NCI-H1694 (cell line): ENCODE measurements at regions not wholly inside any gene's neighbourhood (a gene's known extent, or its start where the extent isn't known, plus 50 kb on each side); places are given as distances from the start of the nearest gene placed in this dataset.
"Not testable (repeated sequence)": the region's sequence is repeated elsewhere in the genome, so short reads cannot be mapped to it uniquely, and the experiment has no call there.

Experiments
- DNase-seq: peaks from one replicate; lab custom pipeline; 2025; lab: John Stamatoyannopoulos, UW

DNA sequence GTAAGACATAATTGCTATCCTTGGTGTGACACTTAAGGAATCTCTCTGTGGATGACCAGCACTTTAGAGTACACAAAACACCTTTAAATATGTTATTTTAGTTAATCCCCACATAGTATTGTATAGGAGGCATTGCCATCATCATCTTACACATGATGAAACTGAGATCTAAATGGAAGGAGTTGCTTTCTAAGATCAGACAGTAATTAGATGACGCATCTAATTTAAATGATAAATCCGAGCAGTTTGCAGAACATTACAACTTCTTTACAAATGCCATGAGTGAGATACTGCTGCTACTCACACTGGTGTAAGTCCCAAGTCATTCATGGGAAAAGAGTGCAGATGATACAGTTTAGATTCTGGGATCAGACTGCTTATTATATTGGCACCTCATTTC is 431.9 kb downstream of the MFSD1 start:
- DNase-seq = no peak

DNA sequence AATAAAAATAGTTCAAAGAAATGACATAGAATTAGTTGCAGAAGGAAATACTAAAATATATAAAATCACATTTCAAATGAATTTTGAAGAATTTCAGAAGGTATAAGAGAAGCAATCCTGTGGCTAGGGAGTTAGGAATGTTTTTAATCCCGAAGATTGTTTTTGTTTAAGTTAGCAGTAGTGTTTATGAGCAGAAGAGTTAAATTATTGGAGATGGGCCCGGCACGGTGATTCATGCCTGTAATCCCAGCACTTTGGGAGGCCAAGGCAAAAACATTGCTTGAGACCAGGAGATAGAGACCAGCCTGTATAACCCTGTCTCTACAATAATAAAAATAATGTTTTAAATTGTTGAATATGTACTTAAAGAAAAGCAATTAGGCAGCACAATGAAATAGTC is 432.5 kb downstream of the MFSD1 start:
- DNase-seq = no peak

DNA sequence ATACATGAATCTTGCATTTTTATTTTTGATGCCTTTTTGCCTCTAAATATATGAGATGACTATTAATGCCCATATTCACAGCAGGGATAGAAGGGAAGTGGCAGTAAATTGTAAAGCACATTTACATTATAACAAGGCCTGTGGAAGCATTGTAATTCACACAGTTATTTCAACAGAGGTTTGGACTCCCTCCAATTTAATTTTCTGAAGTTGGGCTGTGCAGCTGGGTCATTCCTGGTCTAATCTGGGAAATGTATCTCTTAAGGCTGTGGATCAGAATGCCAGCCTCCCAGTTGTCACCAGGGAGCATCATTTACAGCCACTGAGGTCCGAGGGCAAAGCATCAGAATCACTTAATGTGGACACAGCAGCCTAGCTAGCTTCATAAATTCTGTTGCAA is 434.5 kb downstream of the MFSD1 start:
- DNase-seq = no peak

DNA sequence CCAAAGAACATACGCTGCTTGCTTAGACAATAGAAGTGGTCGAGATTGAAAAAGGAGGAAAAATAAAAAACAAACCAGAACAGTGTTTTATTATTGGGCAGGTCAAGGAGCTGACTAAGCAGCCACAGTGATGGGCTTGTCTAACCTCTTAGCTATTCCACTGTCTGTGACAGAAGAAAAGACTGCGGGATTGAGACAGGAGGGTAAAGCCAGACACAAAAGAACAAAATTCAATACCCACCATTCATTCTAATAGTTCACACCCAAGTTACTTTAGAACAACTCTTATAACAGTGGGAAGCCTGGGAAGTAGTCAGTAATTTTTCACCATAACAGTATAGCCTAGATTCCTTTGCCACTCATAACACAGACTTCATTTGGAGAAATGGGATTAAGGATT is 435.4 kb downstream of the MFSD1 start:
- no peak for DNase-seq

DNA sequence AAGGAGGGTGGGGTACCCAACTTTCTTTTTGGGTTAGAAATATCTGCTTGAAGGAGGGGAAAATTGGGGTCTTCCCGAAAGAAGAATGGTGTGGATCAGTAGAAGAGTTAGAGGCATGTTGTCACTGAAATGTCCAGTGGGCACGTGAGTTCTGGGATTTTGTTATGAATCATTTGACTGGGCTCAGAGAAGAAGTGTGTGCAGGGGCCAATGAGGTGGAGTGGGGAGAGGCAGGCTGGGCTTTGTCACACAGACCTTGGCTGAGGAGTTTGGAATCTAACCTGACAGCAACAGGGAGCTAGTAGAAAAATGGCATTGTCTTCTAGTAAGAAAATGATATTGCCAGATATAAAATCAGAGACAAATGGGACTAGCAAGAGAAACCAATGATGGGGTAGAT is 436.8 kb downstream of the MFSD1 start:
- DNase-seq = no peak

DNA sequence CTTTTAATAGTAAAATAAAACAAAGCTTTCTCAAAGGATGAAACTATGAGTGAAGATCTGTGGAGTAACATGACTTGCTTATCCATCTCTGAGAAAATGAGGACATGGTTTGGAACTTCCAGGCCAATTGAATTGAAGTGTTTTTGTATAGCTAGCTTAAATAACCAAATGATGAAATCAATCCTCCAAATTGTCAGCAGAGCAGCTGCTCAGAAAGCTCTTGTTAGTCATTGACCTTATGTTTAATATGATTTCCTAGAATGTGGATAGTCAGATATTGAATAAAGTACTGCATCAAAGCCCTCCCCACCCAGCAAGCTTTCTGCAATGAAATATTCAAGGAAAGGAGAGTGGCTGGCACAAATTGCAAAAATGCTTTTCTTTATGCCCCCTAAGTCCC is 437.2 kb downstream of the MFSD1 start:
- DNase-seq = no peak

DNA sequence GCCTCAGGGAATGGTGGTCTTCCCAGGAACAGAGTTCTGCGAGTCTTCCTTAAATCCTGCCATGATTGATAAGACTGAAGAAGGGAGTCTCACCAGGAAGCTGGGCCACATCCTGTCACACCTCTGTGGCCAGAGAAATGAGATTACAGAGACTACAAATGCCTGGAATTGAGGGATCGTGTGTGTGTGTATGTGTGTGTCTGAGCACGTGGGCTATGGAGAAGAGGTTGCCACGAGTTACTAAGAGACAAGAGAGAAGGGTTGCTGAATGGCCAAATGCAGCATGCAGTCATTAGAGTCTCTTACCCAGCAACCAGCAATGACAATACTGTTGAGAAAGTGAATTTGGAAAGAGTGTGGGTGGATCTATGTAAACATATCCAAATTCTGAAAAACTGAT is 443.1 kb downstream of the MFSD1 start:
- DNase-seq = no peak

DNA sequence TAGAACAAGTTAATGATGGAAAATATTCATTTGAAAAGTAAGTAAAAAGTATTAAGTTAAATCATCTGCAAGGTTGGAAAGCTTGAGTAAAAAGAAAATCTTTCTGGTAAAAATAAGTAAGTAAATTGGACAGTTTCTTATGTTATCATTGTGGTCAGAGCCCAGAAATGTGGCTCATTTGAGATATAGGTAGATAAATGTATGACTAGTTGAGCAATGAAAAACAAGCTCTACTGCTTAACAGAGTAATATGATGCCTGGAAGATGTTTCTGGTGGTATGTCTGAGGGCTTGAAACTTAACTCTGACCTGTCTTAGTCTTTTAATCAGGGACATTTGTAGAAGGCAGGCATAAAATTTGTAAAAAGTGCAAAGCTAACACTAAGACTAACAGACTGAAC is 444.0 kb downstream of the MFSD1 start:
- DNase-seq = no peak

DNA sequence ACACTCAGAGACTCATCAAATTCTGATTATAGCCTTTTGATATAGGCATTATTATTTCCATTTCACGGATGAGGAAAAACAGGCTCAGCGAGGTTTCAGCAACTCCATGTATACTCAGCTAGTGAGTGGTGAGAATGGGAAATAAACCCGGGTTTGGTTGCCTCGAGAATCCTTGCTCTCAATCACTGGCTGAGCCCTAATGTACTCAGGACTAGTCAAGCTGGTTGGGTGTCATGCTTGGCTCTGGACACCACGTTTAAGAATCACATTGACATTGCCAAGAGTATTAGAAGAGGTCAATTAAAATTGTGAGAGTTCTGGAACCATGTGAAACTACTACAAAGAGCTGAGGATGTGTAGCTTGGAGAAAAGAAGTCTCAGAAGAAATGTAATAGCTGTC is 444.5 kb downstream of the MFSD1 start:
- no peak for DNase-seq

DNA sequence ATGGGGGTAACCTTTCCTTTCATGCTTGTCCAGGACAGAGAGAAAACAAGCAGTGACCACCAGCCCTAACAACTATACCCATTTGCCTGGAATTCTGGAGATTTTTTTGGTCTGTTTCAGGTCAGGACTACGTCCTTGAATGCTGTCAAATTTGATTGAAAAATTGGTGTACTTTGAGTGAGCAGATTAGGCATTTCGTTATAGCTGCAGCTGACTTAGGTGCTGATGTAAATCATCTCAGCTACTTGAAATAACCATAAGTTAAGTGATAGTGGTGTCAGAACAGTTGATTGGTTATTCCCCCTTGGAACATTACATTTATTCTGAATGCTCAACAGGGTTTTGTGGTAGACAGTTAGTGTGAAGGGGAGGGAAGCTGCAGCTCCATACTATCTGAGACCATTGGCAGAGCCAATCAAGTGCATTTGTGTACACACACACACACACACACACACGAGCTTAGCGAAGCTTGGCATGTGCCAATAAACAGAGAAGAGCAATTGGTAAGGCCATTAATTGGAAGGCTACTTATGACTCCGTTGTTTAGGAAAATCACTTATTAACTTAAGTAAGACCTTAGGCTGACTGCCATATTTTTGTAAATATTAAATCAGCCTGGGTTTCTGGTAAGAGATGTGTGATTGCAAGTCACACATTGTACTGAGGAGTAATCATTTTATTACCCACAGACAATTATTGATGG is 447.8 kb downstream of the MFSD1 start:
- DNase-seq = no peak

DNA sequence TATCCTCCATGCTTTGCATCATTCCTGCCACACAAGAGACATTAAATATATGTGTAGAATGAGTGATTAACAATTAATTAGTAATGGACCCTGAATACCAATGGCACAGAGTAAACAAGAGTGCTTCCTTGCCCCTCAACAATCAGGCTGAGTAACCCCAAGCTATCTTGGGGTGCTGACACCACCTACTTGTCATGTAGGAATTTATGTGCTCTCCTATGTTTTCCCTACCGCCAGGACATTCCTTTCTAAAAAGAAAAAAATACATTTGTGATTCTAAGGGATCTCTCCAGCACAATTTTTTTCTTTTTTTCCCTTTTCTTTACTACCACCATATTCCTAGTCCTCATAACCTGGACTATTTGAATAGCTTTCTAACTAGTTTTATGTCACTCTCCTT is 449.1 kb downstream of the MFSD1 start:
- no peak for DNase-seq

DNA sequence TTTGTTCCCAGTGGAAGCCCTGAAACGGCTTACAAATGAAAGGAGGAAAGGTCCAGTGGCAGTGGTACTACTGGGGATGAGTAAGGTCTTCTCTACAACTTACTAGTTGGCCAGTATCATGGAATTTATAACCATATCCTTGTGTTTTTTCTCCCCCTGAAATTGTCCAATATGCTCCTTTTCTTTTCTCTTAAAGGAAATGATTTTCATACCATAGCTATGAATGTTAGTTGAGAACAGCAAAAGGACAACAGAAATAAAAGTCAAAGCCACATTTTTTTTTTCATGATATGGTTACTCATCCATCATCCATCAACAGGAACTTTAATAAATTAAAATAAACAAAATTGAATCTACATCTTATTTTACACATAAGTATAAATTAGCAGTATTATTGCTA is 450.4 kb downstream of the MFSD1 start:
- DNase-seq = no peak

DNA sequence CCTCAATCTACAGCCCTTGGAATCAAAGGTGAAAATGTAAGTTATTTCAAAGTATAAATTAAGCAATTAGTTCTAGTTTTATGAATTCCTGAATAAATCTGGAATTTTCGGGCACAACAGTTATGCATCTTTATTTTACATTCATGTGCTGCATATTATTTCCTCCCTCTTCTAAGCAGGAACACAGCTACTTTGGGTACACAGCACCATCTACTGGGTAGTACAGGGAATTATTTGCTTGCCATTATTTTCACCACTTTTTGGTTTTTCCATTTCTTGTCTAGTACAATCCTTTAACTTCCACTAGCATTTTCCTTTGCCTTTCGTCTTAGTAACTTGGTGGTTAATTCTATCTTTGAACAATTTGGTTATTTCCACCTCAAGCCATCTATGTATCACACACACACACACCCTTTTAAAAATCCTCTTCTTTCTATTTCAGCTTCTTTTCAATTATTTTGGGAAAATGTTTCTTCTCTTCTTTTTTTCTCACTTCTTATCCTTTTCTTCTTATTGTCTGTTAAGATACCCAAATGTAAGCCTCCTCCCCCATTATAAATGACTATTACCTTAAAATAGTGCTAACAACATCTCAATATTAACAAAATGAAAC is 451.0 kb downstream of the MFSD1 start:
- DNase-seq = no peak

DNA sequence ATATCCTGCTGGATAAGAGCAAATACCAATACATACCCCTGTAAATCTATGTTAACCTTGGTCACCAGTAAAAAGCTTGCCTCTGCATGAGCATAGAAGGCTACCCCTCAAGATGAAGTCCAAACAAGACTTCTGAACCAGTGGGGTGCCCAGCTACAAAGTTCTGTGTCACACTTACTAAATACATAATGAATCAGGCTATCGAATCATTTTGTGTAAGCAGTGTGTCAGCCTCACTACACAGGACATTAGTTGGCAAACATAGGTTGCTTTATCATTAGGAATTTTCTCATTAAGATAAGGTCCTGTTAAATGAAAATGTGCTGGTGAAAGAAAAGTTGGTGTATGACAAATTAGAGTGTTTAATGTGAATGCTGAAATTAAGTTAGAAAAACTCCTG is 452.0 kb downstream of the MFSD1 start:
- DNase-seq = no peak

DNA sequence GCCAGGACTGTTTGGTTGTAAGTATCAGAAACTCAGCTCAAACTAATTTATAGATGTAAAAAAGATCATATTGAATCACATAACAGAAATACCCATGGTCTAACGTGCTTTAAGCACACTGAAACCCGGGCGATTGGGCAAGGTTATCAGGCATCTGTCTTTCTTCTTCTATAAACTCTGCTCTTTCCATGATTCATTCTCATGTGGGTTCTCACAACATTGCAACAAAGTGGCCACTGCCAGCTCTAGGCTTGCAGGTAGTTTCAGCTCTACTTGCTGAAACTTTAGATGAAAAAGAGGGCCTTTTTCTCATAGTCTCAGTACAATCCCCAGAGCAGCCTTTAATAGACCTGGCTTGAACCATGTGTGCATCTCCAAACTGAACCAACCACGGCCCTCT is 456.1 kb downstream of the MFSD1 start:
- DNase-seq = no peak

DNA sequence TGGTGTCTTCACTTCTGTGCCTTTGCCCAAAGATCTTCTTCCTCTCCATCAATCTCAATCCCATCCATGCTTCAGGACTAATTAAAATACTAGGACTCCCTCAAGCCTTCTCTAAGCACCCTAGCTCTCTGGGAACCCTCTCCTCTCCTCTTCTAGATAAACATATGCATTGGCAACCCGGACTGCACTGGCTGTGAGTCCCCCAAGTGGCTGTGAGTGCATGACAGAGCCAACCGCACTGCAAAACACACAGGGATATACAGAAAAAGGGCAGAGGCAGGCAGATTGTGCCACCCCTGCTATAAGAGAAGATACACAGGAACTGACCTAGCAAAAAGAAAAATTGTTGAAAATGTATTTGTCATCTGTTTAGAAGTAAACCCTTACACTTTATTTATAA is 457.1 kb downstream of the MFSD1 start:
- no peak for DNase-seq

DNA sequence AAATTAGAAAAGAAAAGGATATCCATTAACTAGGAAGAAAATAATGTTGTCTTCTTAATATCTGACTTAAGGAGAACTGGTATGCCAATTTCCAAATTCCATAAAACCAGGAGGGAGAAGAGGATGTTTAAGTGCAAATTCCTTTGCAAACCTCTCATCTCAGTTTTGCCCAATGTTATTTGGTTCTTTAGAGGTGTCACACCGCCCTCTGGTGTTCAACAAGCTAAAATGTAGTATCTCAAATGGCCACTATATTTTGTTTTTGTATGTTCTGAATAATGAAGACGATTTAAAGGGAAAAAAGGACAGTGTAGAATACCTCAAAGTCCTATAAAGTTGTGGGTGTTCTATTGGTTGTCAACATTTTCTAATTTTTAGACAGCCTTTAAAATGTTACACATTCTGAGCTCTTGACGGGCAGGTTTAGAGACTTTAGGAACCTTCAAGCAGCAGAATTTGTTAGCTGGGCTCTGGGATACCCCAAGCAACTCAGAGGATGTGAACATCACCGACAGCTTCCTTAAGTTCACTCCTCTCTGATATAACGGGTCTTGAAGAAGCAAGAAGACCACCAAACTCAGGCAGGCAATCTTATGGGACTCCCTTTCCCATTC is 458.3 kb downstream of the MFSD1 start:
- DNase-seq = peak; percentile 23

DNA sequence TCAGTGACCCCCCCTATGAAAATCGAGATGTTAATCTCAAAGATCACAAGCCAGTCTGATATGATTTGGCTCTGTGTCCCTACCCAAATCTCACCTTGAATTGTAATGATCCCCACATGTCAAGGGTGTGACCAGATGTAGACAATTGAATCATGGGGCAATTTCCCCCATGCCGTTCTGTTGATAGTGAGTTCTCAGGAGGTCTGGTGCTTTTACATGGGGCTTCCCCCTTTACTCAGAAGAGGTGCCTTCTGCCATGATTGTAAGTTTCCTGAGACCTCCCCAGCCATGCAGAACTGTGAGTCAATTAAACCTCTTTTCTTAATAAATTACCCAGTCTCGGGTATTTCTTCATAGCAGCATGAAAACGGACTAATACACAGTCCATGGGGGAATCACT is 459.5 kb downstream of the MFSD1 start:
- DNase-seq = not testable (repeated sequence)

DNA sequence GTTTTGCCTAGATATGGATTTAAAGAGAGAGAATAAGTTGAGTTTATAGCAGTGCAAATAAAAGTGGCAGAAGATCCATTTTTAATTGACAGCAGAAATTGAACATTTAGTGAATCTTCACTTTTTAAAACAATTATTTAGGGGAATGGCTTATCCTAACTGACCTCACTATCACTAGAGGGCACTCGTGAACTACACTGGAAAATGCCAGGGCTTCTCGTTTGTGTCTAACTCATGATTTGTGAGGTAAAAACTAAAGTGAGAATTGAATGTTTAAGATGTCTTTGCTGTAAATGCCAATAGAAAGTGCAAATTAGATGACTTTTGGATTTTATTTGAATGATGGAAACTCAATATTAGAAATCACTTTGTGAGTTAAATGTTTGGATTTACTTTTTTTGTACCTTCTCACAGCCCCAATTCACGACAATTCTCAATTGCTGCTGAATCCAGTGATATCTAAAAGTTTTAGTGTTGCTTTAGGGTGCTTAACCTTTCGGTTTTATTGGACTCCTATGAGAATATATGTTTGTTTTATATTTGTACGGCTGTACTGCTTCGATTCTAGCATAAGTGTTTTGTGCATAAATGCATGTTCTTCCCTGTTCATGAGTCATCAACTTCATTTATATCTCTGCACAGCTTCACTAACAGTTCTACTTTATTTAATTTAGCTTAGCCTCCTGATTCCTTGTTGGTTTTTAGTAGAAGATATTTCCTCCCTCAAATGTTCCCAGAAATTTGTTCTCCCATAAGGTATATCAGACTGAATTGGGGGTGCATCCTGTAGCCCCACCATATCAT is 462.1 kb downstream of the MFSD1 start:
- DNase-seq = peak; percentile 1

DNA sequence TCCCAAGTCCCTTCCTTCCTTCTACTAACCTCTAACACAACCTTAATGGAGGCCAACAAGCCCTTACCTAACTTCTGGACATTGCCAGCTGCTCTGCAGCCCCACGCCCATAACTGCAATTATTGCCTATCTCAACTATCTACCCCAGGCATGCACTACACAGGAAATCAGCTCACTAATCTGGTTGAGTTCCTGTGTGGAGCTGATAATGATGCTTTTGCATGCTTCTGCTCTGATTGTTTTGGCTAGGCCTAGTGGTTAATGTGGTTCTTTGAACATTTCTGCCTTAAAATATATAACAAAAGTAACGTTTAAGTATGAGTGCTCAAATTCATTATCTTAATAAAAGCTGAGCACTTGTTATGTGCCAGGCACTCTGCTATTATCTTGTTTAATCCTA is 463.9 kb downstream of the MFSD1 start:
- DNase-seq = no peak

DNA sequence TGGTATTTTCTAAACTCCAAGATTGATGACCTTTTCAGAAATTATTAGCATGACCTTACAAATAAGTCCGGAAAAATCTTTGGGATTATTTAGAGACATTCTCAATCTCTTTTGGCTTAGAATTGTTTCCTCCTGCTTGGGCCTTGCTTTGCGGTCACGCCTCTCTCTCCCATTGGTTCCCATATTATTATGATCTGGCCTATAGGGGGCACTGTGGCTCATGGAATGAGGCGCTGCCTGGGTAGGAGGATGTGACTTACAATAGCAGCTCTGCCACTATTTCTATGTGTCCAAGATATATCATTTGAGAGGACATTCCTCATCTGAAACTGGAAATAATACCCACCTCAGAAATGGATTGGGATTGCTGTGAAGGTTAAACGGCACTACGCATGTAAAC is 464.9 kb downstream of the MFSD1 start:
- DNase-seq = peak; percentile 1

DNA sequence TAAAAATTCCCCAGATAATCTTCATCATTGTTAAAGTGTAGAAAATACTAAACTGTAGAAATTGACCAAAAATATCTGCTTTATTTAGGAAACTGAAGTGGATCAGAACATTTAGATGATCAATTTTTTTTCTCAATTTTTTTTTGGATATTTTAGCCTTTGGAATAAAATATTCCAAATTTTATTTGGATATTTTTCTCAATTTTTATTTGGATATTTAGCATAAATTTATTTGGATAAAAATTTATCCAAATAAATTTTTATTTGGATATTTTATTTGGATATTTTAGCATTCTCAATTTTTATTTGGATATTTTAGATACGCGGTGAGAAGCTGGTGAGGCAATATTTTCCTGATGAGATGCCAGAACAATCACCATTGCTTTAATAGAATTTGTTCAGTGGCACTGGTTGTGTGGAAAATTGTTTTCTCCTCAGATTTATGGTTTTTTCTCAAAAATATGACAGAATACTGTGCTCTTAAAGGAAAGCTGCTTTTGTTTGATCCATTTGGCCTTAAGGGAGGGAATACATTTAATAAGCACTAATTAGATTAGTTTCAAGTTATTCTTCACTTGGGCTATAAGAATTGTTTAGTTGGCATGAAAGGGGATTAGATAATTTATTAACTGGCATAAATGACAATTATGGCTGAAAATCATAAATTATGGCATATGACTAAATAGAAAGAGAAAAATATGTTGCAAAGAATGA is 470.1 kb downstream of the MFSD1 start:
- DNase-seq = no peak
